ENCODE measurements at regions not wholly inside any gene's neighbourhood (a gene's known extent, or its start where the extent isn't known, plus 50 kb on each side); places are given as distances from the start of the nearest gene placed in this dataset.

DNA sequence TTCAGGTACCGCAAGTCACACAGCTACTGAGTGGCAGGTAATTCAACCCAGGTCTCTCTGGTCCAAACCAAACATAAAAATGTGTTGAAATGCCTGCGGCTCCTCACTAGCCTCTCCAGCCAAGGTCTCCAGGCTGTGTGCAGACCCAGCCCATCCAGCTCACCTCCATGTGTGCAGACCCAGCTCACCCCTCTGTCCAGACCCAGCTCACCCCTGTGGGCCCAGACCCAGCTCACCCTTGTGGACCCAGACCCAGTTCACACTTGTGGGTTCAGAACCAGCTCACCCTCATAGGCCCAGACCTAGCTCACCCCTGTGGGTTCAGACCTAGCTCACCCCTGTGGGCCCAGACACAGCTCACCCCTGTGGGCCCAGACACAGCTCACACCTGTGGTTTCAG is 188.0 kb upstream of the ADCY2 start:
- DNase-seq (ENCODE audit: low read depth), result no peak
- no peak overlapping the region for H3K4me3 ChIP-seq (ENCODE audit: low read depth, low read length)
- TF ChIP-seq, protein P1, sequence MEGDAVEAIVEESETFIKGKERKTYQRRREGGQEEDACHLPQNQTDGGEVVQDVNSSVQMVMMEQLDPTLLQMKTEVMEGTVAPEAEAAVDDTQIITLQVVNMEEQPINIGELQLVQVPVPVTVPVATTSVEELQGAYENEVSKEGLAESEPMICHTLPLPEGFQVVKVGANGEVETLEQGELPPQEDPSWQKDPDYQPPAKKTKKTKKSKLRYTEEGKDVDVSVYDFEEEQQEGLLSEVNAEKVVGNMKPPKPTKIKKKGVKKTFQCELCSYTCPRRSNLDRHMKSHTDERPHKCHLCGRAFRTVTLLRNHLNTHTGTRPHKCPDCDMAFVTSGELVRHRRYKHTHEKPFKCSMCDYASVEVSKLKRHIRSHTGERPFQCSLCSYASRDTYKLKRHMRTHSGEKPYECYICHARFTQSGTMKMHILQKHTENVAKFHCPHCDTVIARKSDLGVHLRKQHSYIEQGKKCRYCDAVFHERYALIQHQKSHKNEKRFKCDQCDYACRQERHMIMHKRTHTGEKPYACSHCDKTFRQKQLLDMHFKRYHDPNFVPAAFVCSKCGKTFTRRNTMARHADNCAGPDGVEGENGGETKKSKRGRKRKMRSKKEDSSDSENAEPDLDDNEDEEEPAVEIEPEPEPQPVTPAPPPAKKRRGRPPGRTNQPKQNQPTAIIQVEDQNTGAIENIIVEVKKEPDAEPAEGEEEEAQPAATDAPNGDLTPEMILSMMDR (conservative IDR thresholded peaks at IDR 0.05; ENCODE audit: low read depth, low read length), result no peak

DNA sequence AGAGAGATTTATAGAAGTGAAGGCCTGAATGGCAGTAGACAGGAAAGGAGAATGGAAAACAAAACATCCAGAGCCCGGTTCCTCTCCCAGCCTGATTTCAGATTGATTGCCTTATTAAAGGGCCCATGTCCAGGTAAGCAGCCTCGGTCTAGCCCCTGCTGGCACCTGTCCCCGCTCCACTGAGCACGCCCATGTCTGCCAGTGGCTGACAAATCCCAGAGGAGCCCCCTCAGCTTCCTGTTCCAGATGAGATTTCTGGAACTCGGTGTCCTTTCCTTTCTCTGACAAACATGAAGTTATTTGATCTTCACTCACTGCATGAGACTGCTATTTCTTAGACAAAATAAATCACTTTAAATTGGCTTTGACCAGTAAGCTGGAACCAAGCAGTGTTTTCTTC is 187.0 kb upstream of the ADCY2 start:
- TF ChIP-seq, protein P1 (conservative IDR thresholded peaks at IDR 0.05; ENCODE audit: low read depth, low read length), result no peak
- H3K4me3 ChIP-seq (ENCODE audit: low read depth, low read length), result no peak overlapping the region
- DNase-seq (ENCODE audit: low read depth), result no peak

DNA sequence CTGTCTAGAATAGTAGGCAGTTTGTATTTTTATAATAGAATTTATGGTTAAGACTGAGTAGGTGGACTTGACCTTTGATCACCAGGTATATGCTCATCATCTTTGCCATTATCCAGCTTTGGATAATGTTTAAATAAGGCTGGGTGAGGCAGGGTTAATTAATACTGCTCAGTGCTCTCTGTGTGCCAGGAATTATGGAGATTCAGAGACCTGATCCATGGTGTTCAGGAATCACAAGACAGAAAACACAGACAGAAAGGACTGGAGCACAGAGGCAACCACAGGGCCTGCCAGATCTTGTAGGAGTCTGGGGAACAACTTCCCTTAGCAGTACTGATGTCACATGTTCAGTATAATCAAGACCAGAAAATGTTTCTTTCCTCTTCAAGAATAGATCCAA is 186.3 kb upstream of the ADCY2 start:
- no peak overlapping the region for H3K4me3 ChIP-seq (ENCODE audit: low read depth, low read length)
- TF ChIP-seq, protein P1 (conservative IDR thresholded peaks at IDR 0.05; ENCODE audit: low read depth, low read length), result no peak
- DNase-seq (ENCODE audit: low read depth), result no peak

- TF ChIP-seq, protein P1 (conservative IDR thresholded peaks at IDR 0.05; ENCODE audit: low read depth, low read length), result no peak
- no peak overlapping the region for H3K4me3 ChIP-seq (ENCODE audit: low read depth, low read length)
- no peak for DNase-seq (ENCODE audit: low read depth)
These were observed 185.4 kb upstream of the ADCY2 start for GRCh38 chr5:7210549-7210948.

GRCh38 chr5:7213525-7213924 is 182.4 kb upstream of the ADCY2 start:
- DNase-seq (ENCODE audit: low read depth), result no peak

DNA sequence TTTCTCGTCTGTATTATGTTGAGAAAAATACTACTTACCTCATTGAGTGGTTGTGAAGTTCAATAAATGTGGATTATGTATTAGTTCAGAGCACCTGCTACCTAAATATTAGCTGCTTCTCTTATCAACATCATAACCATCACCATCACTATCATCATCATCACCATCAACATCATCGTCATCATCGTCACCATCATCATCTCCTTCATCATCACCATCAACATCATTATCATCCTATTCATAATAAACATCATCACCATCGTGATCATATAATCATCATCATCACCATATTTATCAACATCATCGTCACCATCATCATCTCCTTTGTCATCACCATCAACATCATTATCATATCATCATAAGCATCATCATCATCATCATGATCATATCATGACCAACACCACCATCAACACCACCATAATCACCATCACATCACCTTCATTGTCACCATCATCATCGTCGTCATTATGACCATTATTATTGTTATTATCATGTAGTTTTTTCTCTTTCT is 181.0 kb upstream of the ADCY2 start:
- no peak for DNase-seq (ENCODE audit: low read depth)
- H3K4me3 ChIP-seq (ENCODE audit: low read depth, low read length), result no peak overlapping the region
- TF ChIP-seq, protein P1 (conservative IDR thresholded peaks at IDR 0.05; ENCODE audit: low read depth, low read length), result no peak

More at GRCh38 chr5:7213525-7213924, 182.4 kb upstream of the ADCY2 start:
- H3K4me3 ChIP-seq (ENCODE audit: low read depth, low read length), result no peak overlapping the region
- TF ChIP-seq, protein P1 (conservative IDR thresholded peaks at IDR 0.05; ENCODE audit: low read depth, low read length), result no peak

GRCh38 chr5:7218141-7218540 is 177.8 kb upstream of the ADCY2 start:
- DNase-seq (ENCODE audit: low read depth), result no peak
- H3K4me3 ChIP-seq (ENCODE audit: low read depth, low read length), result no peak overlapping the region
- TF ChIP-seq, protein P1 (conservative IDR thresholded peaks at IDR 0.05; ENCODE audit: low read depth, low read length), result no peak

All from choroid plexus epithelial cell (primary cell).